ACHN (cell line): ENCODE measurements at regions not wholly inside any gene's neighbourhood (a gene's known extent, or its start where the extent isn't known, plus 50 kb on each side); places are given as distances from the start of the nearest gene placed in this dataset.

ENCODE experiments used
- DNase-seq: peaks from one replicate; pipeline ENCODE4 v3.0.0-alpha.2; 2015
- in situ Hi-C: cut with HindIII; loops from 2 replicates; pipeline ENCODE4 v1.10.0; 2017; ENCODE audit warnings: low sequenced_read_pairs, low pct_ligation_motif_present, low pct_unique_long_range_greater_than_20kb

- no peak for DNase-seq
- in situ Hi-C loops: no loop called here
Observed at GRCh38 chr15:66832664-66833063, 130.6 kb downstream of the SMAD6 start.

GRCh38 chr15:66833371-66833770 lies 131.3 kb downstream of the SMAD6 start:
- in situ Hi-C loops: no loop called here
- DNase-seq: no peak

- in situ Hi-C loops: no loop called here
Observed at GRCh38 chr15:66833803-66834202, 131.8 kb downstream of the SMAD6 start.

GRCh38 chr15:66834881-66835878 lies 133.1 kb downstream of the SMAD6 start:
- in situ Hi-C loops: no loop called here
- no peak for DNase-seq

More at GRCh38 chr15:66833803-66834202, 131.8 kb downstream of the SMAD6 start:
- DNase-seq: no peak

- DNase-seq: no peak
Observed at GRCh38 chr15:66836231-66837030, 134.4 kb downstream of the SMAD6 start.

GRCh38 chr15:66838202-66838601 lies 136.2 kb downstream of the SMAD6 start:
- in situ Hi-C loops: no loop called here
- DNase-seq: no peak

More at GRCh38 chr15:66836231-66837030, 134.4 kb downstream of the SMAD6 start:
- in situ Hi-C loops: no loop called here

- in situ Hi-C loops: no loop called here
- DNase-seq: peak; percentile 46
Observed at GRCh38 chr15:66838671-66839239, 136.7 kb downstream of the SMAD6 start.

GRCh38 chr15:66839506-66840112 lies 137.6 kb downstream of the SMAD6 start:
- DNase-seq: no peak
- in situ Hi-C loops: no loop called here

- no peak for DNase-seq
- in situ Hi-C loops: no loop called here
Observed at GRCh38 chr15:66840615-66841390, 138.8 kb downstream of the SMAD6 start.

- peak; percentile 89 for DNase-seq
- in situ Hi-C loops: no loop called here
Observed at GRCh38 chr15:66841953-66842681, 140.1 kb downstream of the SMAD6 start.

GRCh38 chr15:66842710-66843441 lies 140.8 kb downstream of the SMAD6 start:
- in situ Hi-C loops: no loop called here
- peak; percentile 65 for DNase-seq

- in situ Hi-C loops: no loop called here
- DNase-seq: no peak
Observed at GRCh38 chr15:66843581-66843980, 141.5 kb downstream of the SMAD6 start.

GRCh38 chr15:66844041-66844746 lies 142.2 kb downstream of the SMAD6 start:
- DNase-seq: no peak
- in situ Hi-C loops: no loop called here

- no peak for DNase-seq
- in situ Hi-C loops: no loop called here
Observed at GRCh38 chr15:66844747-66845145, 142.7 kb downstream of the SMAD6 start.

GRCh38 chr15:66845266-66845785 lies 143.3 kb downstream of the SMAD6 start:
- in situ Hi-C loops: no loop called here
- DNase-seq: no peak

GRCh38 chr15:66846031-66846430 lies 144.0 kb downstream of the SMAD6 start:
- DNase-seq: no peak

More at GRCh38 chr15:66846031-66846430, 144.0 kb downstream of the SMAD6 start:
- in situ Hi-C loops: no loop called here
